GM19467 (cell line): ENCODE measurements at regions not wholly inside any gene's neighbourhood (a gene's known extent, or its start where the extent isn't known, plus 50 kb on each side); places are given as distances from the start of the nearest gene placed in this dataset.
"Not testable (repeated sequence)": the region's sequence is repeated elsewhere in the genome, so short reads cannot be mapped to it uniquely, and the experiment has no call there.

ENCODE experiments used
- ATAC-seq: cut with Tn5 transposase; IDR thresholded peaks from one replicate; pipeline ENCODE4 v1.9.1; 2021; ENCODE audit warnings: mild to moderate bottlenecking, moderate library complexity; ENCODE audit not compliant: unreplicated experiment

GRCh38 chr19:28359431-28360414 is 853.2 kb downstream of the UQCRFS1 start:
- no peak for ATAC-seq

- no peak for ATAC-seq
Measured at GRCh38 chr19:28358633-28359032, 854.3 kb downstream of the UQCRFS1 start.

GRCh38 chr19:28351761-28352160 is 861.2 kb downstream of the UQCRFS1 start:
- ATAC-seq: no peak

- ATAC-seq: not testable (repeated sequence)
Measured at GRCh38 chr19:28351321-28351720, 861.6 kb downstream of the UQCRFS1 start.

GRCh38 chr19:28350673-28351072 is 862.3 kb downstream of the UQCRFS1 start:
- no peak for ATAC-seq

GRCh38 chr19:28350037-28350436 is 862.9 kb downstream of the UQCRFS1 start:
- no peak for ATAC-seq

GRCh38 chr19:28349604-28350003 is 863.3 kb downstream of the UQCRFS1 start:
- no peak for ATAC-seq

GRCh38 chr19:28345811-28346210 is 867.1 kb downstream of the UQCRFS1 start:
- no peak for ATAC-seq

GRCh38 chr19:28341810-28342350 is 871.1 kb downstream of the UQCRFS1 start:
- no peak for ATAC-seq

- no peak for ATAC-seq
Measured at GRCh38 chr19:28334419-28334818, 878.5 kb downstream of the UQCRFS1 start.

- no peak for ATAC-seq
Measured at GRCh38 chr19:28333909-28334308, 879.0 kb downstream of the UQCRFS1 start.

- no peak for ATAC-seq
Measured at GRCh38 chr19:28332886-28333285, 880.1 kb downstream of the UQCRFS1 start.

- no peak for ATAC-seq
Measured at GRCh38 chr19:28332351-28332750, 880.6 kb downstream of the UQCRFS1 start.

- no peak for ATAC-seq
Measured at GRCh38 chr19:28331596-28331995, 881.4 kb downstream of the UQCRFS1 start.

GRCh38 chr19:28330831-28331230 is 882.1 kb downstream of the UQCRFS1 start:
- no peak for ATAC-seq

- ATAC-seq: no peak
Measured at GRCh38 chr19:28329429-28329828, 883.5 kb downstream of the UQCRFS1 start.

GRCh38 chr19:28327905-28328304 is 885.0 kb downstream of the UQCRFS1 start:
- no peak for ATAC-seq

GRCh38 chr19:28326746-28327145 is 886.2 kb downstream of the UQCRFS1 start:
- no peak for ATAC-seq

- no peak for ATAC-seq
Measured at GRCh38 chr19:28324275-28325060, 888.5 kb downstream of the UQCRFS1 start.

- ATAC-seq: no peak
Measured at GRCh38 chr19:28322945-28323344, 890.0 kb downstream of the UQCRFS1 start.

GRCh38 chr19:28322491-28322890 is 890.5 kb downstream of the UQCRFS1 start:
- ATAC-seq: no peak
